Suprapubic skin (tissue), 3 donors: ENCODE measurements at regions not wholly inside any gene's neighbourhood (a gene's known extent, or its start where the extent isn't known, plus 50 kb on each side); places are given as distances from the start of the nearest gene placed in this dataset.

Experiments
- POLR2A ChIP-seq, 2 donors: fragments of 450-650 bp; IDR thresholded peaks; one replicate each; pipeline ENCODE4 v1.6.1; 2017; ENCODE audit warnings: antibody characterized with exemption in 2 of 2, mild to moderate bottlenecking in 2 of 2, moderate library complexity in 2 of 2
- TF ChIP-seq, protein P1 (sequence below), 2 donors: fragments of 200-600 bp in 1 of 2; fragments of 450-650 bp in 1 of 2; sonication (generic) in 1 of 2; IDR thresholded peaks; one replicate each; pipeline ENCODE4 v1.5.1; 2016 to 2019; ENCODE audit warnings: antibody characterized with exemption in 2 of 2, mild to moderate bottlenecking in 1 of 2, moderate library complexity in 1 of 2

DNA sequence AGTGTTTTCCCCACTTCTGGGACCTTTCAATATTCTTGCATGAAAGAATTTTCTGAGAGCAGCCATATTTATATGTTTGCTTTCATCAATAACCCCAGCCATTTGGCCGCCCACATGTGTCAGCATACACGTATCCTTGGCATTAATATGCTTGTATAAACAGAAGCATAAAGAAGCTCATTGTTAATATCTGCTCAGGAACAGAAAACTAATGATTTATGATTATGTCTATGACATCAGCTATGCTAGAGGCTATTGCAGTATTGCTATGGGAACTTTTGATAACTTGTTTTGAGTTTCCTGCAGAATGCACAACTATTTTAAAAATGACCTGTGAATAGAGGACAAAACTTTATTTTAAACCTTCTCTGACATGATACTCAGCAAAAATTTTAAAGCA is 300.9 kb upstream of the MTPN start:
- no peak for TF ChIP-seq POLR2A (IDR thresholded peaks at IDR 0.05)
- TF ChIP-seq, protein P1, sequence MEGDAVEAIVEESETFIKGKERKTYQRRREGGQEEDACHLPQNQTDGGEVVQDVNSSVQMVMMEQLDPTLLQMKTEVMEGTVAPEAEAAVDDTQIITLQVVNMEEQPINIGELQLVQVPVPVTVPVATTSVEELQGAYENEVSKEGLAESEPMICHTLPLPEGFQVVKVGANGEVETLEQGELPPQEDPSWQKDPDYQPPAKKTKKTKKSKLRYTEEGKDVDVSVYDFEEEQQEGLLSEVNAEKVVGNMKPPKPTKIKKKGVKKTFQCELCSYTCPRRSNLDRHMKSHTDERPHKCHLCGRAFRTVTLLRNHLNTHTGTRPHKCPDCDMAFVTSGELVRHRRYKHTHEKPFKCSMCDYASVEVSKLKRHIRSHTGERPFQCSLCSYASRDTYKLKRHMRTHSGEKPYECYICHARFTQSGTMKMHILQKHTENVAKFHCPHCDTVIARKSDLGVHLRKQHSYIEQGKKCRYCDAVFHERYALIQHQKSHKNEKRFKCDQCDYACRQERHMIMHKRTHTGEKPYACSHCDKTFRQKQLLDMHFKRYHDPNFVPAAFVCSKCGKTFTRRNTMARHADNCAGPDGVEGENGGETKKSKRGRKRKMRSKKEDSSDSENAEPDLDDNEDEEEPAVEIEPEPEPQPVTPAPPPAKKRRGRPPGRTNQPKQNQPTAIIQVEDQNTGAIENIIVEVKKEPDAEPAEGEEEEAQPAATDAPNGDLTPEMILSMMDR (IDR thresholded peaks at IDR 0.05) = no peak
